GM13977 (cell line): ENCODE measurements at regions not wholly inside any gene's neighbourhood (a gene's known extent, or its start where the extent isn't known, plus 50 kb on each side); places are given as distances from the start of the nearest gene placed in this dataset.

Source experiments
- DNase-seq: peaks from one replicate; pipeline ENCODE4 v3.0.0; 2012; ENCODE audit warnings: low spot score
- CTCF ChIP-seq: IDR thresholded peaks from 2 replicates; pipeline ENCODE4 v1.5.1; 2012; ENCODE audit warnings: mild to moderate bottlenecking, control low read depth; ENCODE audit not compliant: insufficient read depth; ENCODE audit errors: extremely low read depth, missing control alignments
- in situ Hi-C: fragments of 300-500 bp; cut with MboI; formaldehyde crosslinking; loops from one replicate; pipeline ENCODE4 v1.12.0; 2022; ENCODE audit warnings: low sequenced_read_pairs, low pct_unique_long_range_greater_than_20kb, mixed read lengths, inconsistent platforms; ENCODE audit not compliant: unreplicated experiment

- TF ChIP-seq CTCF = no peak
- no peak for DNase-seq
- in situ Hi-C loops = no loop called here
These were observed 207.6 kb downstream of the ANKRD60 start for GRCh38 chr20:58020656-58021454.

GRCh38 chr20:58019850-58020625, 208.4 kb downstream of the ANKRD60 start:
- in situ Hi-C loops = no loop called here
- TF ChIP-seq CTCF = no peak
- DNase-seq = no peak

GRCh38 chr20:58019027-58019849, 209.2 kb downstream of the ANKRD60 start:
- in situ Hi-C loops = no loop called here
- no peak for DNase-seq
- TF ChIP-seq CTCF = no peak

- TF ChIP-seq CTCF = no peak
- in situ Hi-C loops = no loop called here
These were observed 209.9 kb downstream of the ANKRD60 start for GRCh38 chr20:58018590-58018989.

GRCh38 chr20:58017970-58018530, 210.4 kb downstream of the ANKRD60 start:
- DNase-seq = no peak
- in situ Hi-C loops = no loop called here
- TF ChIP-seq CTCF = no peak

More at GRCh38 chr20:58018590-58018989, 209.9 kb downstream of the ANKRD60 start:
- DNase-seq = no peak
